ENCODE measurements at regions not wholly inside any gene's neighbourhood (a gene's known extent, or its start where the extent isn't known, plus 50 kb on each side); places are given as distances from the start of the nearest gene placed in this dataset.
"Not testable (repeated sequence)": the region's sequence is repeated elsewhere in the genome, so short reads cannot be mapped to it uniquely, and the experiment has no call there.

DNA sequence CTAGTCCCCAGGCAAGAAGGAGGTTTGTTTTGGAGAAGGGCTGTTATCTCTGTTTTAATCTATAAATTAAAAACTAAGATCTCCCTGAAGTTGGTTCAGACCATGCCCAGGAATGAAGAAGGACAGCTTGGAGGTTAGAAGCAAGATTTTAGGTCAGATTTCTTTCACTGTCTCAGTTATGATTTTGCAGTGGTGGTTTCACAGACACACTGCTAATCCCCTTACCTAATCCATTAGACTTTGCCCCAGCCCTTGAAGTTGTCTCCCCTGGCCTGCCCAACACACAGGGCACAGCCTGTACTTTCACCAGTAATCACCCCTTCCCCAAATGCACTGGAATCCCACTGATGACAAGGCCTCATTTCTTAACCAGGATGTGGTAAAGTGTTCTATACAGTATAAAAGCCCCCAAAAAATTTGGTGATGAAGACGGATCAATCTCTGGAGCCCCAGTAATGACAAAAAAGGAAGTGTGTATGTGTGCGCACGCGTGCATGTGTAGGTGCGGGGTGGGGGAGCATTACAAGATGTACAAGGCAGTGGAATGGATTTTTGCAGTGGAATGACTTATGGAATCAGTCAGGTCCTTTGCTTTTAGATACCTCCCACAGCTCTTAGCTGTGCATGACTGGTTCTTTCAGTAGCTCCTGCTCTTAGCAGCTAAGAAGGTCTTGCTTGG, 73.1 kb upstream of the TERB2 start:
- Histone ChIP-seq H3K9me2 (ENCODE audit: insufficient read depth, low read length) (no peaks in the 10 kb centered on the region), H3K27me3 (ENCODE audit: insufficient read depth, low read depth, low read length) (no peaks in the 10 kb centered on the region), H4K20me1 (ENCODE audit: insufficient read depth) (no peaks in the 10 kb centered on the region), H3K4me2 (ENCODE audit: low read length) (no peak overlapping the region), H3K4me3 (ENCODE audit: low read length) (no peak overlapping the region), H3K27ac (ENCODE audit: low read length) (no peak overlapping the region), H3K36me3 (ENCODE audit: insufficient read depth, low read length) (no peaks in the 10 kb centered on the region), H3K9me3 (ENCODE audit: low read length) (no peaks in the 10 kb centered on the region), H2AFZ (ENCODE audit: low read depth, low read length) (no peak overlapping the region), H3K9ac (ENCODE audit: low read length) (no peak overlapping the region), H3K79me2 (replicated peaks; ENCODE audit: insufficient read depth, low read length) (no peaks in the 10 kb centered on the region), H3F3A (ENCODE audit: insufficient read depth, low read length, poor library complexity, severe bottlenecking) (no peaks in the 10 kb centered on the region)
- TF ChIP-seq RAD21 (conservative IDR thresholded peaks at IDR 0.05) (no peak), TAF1 (IDR thresholded peaks at IDR 0.05; ENCODE audit: low read depth) (no peak), CTCF (IDR thresholded peaks at IDR 0.05; ENCODE audit: poor library complexity, severe bottlenecking) (no peak), POLR2AphosphoS5 (IDR thresholded peaks at IDR 0.05) (no peak), EP300 (conservative IDR thresholded peaks at IDR 0.05; ENCODE audit: poor library complexity, severe bottlenecking) (no peak), EZH2 (IDR thresholded peaks at IDR 0.05; ENCODE audit: borderline replicate concordance, insufficient read depth, low read length, poor library complexity, severe bottlenecking) (no peak), MXI1 (conservative IDR thresholded peaks at IDR 0.05; ENCODE audit: poor library complexity, severe bottlenecking) (no peak), SMC3 (conservative IDR thresholded peaks at IDR 0.05; ENCODE audit: poor library complexity) (no peak)
- TF ChIP-seq, protein P1, sequence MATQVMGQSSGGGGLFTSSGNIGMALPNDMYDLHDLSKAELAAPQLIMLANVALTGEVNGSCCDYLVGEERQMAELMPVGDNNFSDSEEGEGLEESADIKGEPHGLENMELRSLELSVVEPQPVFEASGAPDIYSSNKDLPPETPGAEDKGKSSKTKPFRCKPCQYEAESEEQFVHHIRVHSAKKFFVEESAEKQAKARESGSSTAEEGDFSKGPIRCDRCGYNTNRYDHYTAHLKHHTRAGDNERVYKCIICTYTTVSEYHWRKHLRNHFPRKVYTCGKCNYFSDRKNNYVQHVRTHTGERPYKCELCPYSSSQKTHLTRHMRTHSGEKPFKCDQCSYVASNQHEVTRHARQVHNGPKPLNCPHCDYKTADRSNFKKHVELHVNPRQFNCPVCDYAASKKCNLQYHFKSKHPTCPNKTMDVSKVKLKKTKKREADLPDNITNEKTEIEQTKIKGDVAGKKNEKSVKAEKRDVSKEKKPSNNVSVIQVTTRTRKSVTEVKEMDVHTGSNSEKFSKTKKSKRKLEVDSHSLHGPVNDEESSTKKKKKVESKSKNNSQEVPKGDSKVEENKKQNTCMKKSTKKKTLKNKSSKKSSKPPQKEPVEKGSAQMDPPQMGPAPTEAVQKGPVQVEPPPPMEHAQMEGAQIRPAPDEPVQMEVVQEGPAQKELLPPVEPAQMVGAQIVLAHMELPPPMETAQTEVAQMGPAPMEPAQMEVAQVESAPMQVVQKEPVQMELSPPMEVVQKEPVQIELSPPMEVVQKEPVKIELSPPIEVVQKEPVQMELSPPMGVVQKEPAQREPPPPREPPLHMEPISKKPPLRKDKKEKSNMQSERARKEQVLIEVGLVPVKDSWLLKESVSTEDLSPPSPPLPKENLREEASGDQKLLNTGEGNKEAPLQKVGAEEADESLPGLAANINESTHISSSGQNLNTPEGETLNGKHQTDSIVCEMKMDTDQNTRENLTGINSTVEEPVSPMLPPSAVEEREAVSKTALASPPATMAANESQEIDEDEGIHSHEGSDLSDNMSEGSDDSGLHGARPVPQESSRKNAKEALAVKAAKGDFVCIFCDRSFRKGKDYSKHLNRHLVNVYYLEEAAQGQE (IDR thresholded peaks at IDR 0.05; ENCODE audit: borderline replicate concordance) = no peak

GRCh38 chr15:44898890-44899651, 57.4 kb upstream of the TERB2 start:
- H3K4me2 ChIP-seq (ENCODE audit: low read length); H4K20me1 ChIP-seq (ENCODE audit: insufficient read depth); H3K79me2 ChIP-seq (replicated peaks; ENCODE audit: insufficient read depth, low read length): not testable (repeated sequence)

DNA sequence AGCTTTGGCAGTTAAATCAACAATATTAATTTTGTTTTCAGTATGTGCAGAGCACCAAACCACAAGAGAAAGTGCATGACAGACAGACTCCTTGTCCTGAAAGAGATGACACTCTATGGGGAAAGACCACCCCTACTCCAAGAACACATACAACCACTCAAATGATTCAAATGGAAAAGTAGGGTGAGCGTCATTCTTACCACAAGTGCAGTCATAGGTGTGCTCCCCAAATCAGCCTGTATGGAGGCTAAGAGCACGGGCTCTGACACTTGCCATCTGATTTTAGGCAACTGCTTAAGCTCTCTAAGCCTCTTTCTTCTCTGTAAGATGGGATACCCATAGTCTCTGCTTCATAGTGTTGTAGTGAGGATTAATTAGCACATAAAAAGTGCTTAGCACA, 56.7 kb upstream of the TERB2 start:
- H3K27ac ChIP-seq (ENCODE audit: low read length); H3K27me3 ChIP-seq (ENCODE audit: insufficient read depth, low read depth, low read length); H3K36me3 ChIP-seq (ENCODE audit: insufficient read depth, low read length); H3K9me2 ChIP-seq (ENCODE audit: insufficient read depth, low read length); H3K4me2 ChIP-seq (ENCODE audit: low read length); H3K4me3 ChIP-seq (ENCODE audit: low read length); H3K9ac ChIP-seq (ENCODE audit: low read length); H3K79me2 ChIP-seq (replicated peaks; ENCODE audit: insufficient read depth, low read length); H3F3A ChIP-seq (ENCODE audit: insufficient read depth, low read length, poor library complexity, severe bottlenecking); H3K9me3 ChIP-seq (ENCODE audit: low read length); H4K20me1 ChIP-seq (ENCODE audit: insufficient read depth); H2AFZ ChIP-seq (ENCODE audit: low read depth, low read length): not testable (repeated sequence)

More at GRCh38 chr15:44898890-44899651, 57.4 kb upstream of the TERB2 start:
- H3K9ac ChIP-seq (ENCODE audit: low read length); H3K27ac ChIP-seq (ENCODE audit: low read length); H3F3A ChIP-seq (ENCODE audit: insufficient read depth, low read length, poor library complexity, severe bottlenecking); H3K4me3 ChIP-seq (ENCODE audit: low read length); H3K36me3 ChIP-seq (ENCODE audit: insufficient read depth, low read length); H2AFZ ChIP-seq (ENCODE audit: low read depth, low read length); H3K9me2 ChIP-seq (ENCODE audit: insufficient read depth, low read length); H3K27me3 ChIP-seq (ENCODE audit: insufficient read depth, low read depth, low read length); H3K9me3 ChIP-seq (ENCODE audit: low read length): not testable (repeated sequence)

- not testable (repeated sequence) for H3K9me2 ChIP-seq (ENCODE audit: insufficient read depth, low read length); H3F3A ChIP-seq (ENCODE audit: insufficient read depth, low read length, poor library complexity, severe bottlenecking); H3K27ac ChIP-seq (ENCODE audit: low read length); H3K4me3 ChIP-seq (ENCODE audit: low read length); H3K9ac ChIP-seq (ENCODE audit: low read length); H3K9me3 ChIP-seq (ENCODE audit: low read length); H3K27me3 ChIP-seq (ENCODE audit: insufficient read depth, low read depth, low read length); H3K36me3 ChIP-seq (ENCODE audit: insufficient read depth, low read length); H4K20me1 ChIP-seq (ENCODE audit: insufficient read depth); H3K4me2 ChIP-seq (ENCODE audit: low read length); H3K79me2 ChIP-seq (replicated peaks; ENCODE audit: insufficient read depth, low read length); H2AFZ ChIP-seq (ENCODE audit: low read depth, low read length)
Measured at GRCh38 chr15:44900796-44901195, 55.7 kb upstream of the TERB2 start.

DNA sequence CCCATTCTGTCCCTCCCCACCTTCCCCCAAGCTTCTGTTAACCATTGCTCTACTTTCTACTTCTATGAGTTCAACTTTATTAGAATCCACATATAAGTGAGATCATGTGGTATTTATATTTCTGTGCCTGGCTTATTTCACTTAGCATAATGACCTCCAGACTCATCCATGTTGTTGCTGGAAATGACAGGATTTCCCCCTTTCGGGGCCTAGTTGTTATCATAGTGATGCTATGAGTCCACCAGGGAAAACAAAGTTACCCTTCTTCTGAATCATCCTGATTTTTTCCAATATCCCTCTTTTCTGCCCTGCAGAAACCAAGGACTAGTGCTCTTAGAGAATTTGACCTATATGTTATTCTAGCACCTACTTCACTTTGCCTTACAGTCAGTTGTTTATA, 53.2 kb upstream of the TERB2 start:
- H3K27me3 ChIP-seq (ENCODE audit: insufficient read depth, low read depth, low read length); H3F3A ChIP-seq (ENCODE audit: insufficient read depth, low read length, poor library complexity, severe bottlenecking); H2AFZ ChIP-seq (ENCODE audit: low read depth, low read length); H3K27ac ChIP-seq (ENCODE audit: low read length); H3K9me3 ChIP-seq (ENCODE audit: low read length); H3K4me2 ChIP-seq (ENCODE audit: low read length); H4K20me1 ChIP-seq (ENCODE audit: insufficient read depth); H3K9ac ChIP-seq (ENCODE audit: low read length); H3K9me2 ChIP-seq (ENCODE audit: insufficient read depth, low read length); H3K4me3 ChIP-seq (ENCODE audit: low read length); H3K36me3 ChIP-seq (ENCODE audit: insufficient read depth, low read length); H3K79me2 ChIP-seq (replicated peaks; ENCODE audit: insufficient read depth, low read length): not testable (repeated sequence)

Data from neural cell (in vitro differentiated cells).